Thoracic aorta (tissue), 2 donors: ENCODE measurements at regions not wholly inside any gene's neighbourhood (a gene's known extent, or its start where the extent isn't known, plus 50 kb on each side); places are given as distances from the start of the nearest gene placed in this dataset.

Source experiments
- ATAC-seq: fragments of 150-250 bp; one replicate; pipeline ENCODE4 v1.8.0; 2017; ENCODE audit warnings: low read depth; ENCODE audit not compliant: insufficient number of reproducible peaks, low FRiP score
- DNase-seq: peaks from one replicate; pipeline ENCODE4 v3.0.0-alpha.2; 2020; ENCODE audit warnings: low spot score
- H3K27ac ChIP-seq, 2 donors: fragments of 200-600 bp; sonication (generic); 1 replicate in 1 of 2; 2 replicates in 1 of 2; pipeline ENCODE4 v1.5.1; 2016; ENCODE audit warnings: mild to moderate bottlenecking in 2 of 2, moderate library complexity in 2 of 2
- H3K27me3 ChIP-seq: fragments of 200-600 bp; sonication (generic); replicated peaks from 2 replicates; pipeline ENCODE4 v1.6.0; 2016; ENCODE audit warnings: mild to moderate bottlenecking; ENCODE audit not compliant: insufficient read depth
- H3K36me3 ChIP-seq: fragments of 200-600 bp; sonication (generic); one replicate; pipeline ENCODE4 v1.5.1; 2016
- H3K4me1 ChIP-seq, 2 donors: fragments of 200-600 bp; sonication (generic); 1 replicate in 1 of 2; 2 replicates in 1 of 2; pipeline versions ENCODE4 v1.5.1 to v1.6.0; 2016; ENCODE audit warnings: low read depth in 2 of 2, mild to moderate bottlenecking in 1 of 2; ENCODE audit not compliant: control insufficient read depth in 1 of 2
- H3K4me3 ChIP-seq: fragments of 200-600 bp; sonication (generic); 2 replicates; pipeline ENCODE4 v1.5.1; 2016; ENCODE audit warnings: mild to moderate bottlenecking
- H3K9me3 ChIP-seq: fragments of 200-600 bp; sonication (generic); 2 replicates; pipeline ENCODE4 v1.5.1; 2016
- CTCF ChIP-seq: fragments of 200-600 bp; sonication (generic); IDR thresholded peaks from one replicate; pipeline ENCODE4 v1.5.1; 2019; ENCODE audit warnings: antibody characterized with exemption

DNA sequence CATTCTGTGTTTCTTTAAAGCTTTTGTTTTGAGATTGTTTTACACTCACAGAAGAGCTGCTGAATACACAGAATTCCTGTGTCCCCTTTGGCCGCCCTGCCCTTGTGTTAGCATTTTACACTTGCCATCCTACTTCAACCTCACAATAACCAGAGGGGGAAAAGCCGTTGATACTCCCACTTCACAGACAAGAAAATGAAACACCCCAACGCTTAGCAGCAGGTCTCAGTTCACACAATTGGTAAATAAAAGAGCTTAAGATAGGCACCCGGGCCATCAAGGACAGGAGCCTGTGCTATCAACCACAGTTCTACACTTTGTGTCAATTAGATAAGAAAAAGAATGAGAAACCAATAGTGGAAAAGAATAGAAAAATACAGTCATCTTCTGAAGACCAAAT lies 178.0 kb downstream of the SYK start:
- no peaks in the 10 kb centered on the region for H3K9me3 ChIP-seq
- DNase-seq: no peak
- ATAC-seq: no peak
- H3K4me1 ChIP-seq: no peaks in the 10 kb centered on the region
- H3K27ac ChIP-seq: no peak overlapping the region
- no peaks in the 10 kb centered on the region for H3K27me3 ChIP-seq
- H3K36me3 ChIP-seq: no peaks in the 10 kb centered on the region
- no peak overlapping the region for H3K4me3 ChIP-seq
- no peak for TF ChIP-seq CTCF

- ATAC-seq (no peak), DNase-seq (no peak)
- Histone ChIP-seq H3K27me3 (no peaks in the 10 kb centered on the region), H3K27ac (no peak overlapping the region), H3K36me3 (no peaks in the 10 kb centered on the region), H3K9me3 (no peaks in the 10 kb centered on the region), H3K4me3 (no peak overlapping the region), H3K4me1 (no peaks in the 10 kb centered on the region)
- no peak for TF ChIP-seq CTCF
These were observed 180.1 kb downstream of the SYK start for GRCh38 chr9:90981726-90982125.

DNA sequence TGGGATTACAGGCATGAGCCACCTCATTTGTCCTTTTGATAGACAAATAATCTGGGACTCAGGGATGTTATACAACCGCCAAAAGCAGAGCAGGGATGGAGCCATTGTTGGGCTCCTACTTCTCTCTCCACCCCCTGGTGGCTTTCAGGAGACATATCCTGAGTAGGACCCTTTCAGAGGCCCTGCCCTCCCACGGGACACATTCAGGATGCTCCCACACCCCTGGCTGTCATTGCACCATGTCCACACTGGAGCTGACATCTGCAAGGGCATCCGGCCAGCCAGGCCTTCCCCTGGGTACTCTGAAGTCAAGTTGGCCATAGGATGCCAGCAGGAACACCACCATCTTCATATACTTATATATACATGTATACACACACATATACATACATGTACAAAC lies 181.8 kb downstream of the SYK start:
- Histone ChIP-seq H3K27ac (no peak overlapping the region), H3K4me3 (no peak overlapping the region), H3K9me3 (no peaks in the 10 kb centered on the region), H3K36me3 (no peaks in the 10 kb centered on the region), H3K4me1 (no peaks in the 10 kb centered on the region), H3K27me3 (no peaks in the 10 kb centered on the region)
- ATAC-seq (no peak), DNase-seq (no peak)
- no peak for TF ChIP-seq CTCF

DNA sequence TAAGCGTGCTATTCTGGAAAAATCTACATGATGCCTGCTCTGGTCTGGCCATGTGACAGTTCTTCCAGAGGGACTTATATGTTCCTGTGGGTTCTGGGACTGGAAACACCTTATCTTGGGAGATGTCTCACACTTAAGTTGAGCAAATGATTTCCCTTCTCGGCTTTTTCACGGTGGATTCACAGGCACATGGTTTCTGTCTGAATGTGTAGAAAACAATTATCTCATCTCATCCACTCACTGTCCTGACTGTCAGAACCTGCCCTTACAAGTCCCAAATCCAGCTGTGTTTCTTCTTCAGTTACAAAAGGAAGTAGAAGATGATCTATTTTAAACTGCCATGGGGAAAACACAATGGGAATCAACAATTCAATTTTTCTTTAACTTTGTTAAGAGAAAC lies 184.0 kb downstream of the SYK start:
- DNase-seq: no peak
- no peak overlapping the region for H3K27ac ChIP-seq

GRCh38 chr9:90986161-90986560 lies 184.5 kb downstream of the SYK start:
- H3K4me1 ChIP-seq: no peaks in the 10 kb centered on the region
- no peak overlapping the region for H3K4me3 ChIP-seq
- H3K27me3 ChIP-seq: no peaks in the 10 kb centered on the region
- no peak for TF ChIP-seq CTCF
- no peak for ATAC-seq
- DNase-seq: no peak
- H3K9me3 ChIP-seq: no peaks in the 10 kb centered on the region
- H3K36me3 ChIP-seq: no peaks in the 10 kb centered on the region
- H3K27ac ChIP-seq: no peak overlapping the region

More for the DNA sequence above, 184.0 kb downstream of the SYK start:
- Histone ChIP-seq H3K9me3 (no peaks in the 10 kb centered on the region), H3K27me3 (no peaks in the 10 kb centered on the region), H3K4me1 (no peaks in the 10 kb centered on the region), H3K36me3 (no peaks in the 10 kb centered on the region), H3K4me3 (no peak overlapping the region)
- ATAC-seq: no peak
- TF ChIP-seq CTCF: no peak
